WTC11 (cell line): ENCODE measurements at regions not wholly inside any gene's neighbourhood (a gene's known extent, or its start where the extent isn't known, plus 50 kb on each side); places are given as distances from the start of the nearest gene placed in this dataset.

ENCODE experiments used
- ATAC-seq: fragments of 200-7000 bp; cut with Tn5 transposase; 2 replicates; pipeline ENCODE4 v1.10.0; 2021; ENCODE audit warnings: mild to moderate bottlenecking, moderate library complexity
- CTCF ChIA-PET: fragments of 300-600 bp; sonication (Branson Sonifier 250); formaldehyde crosslinking; loops from one replicate; lab custom pipeline; 2021; ENCODE audit warnings: antibody characterized with exemption; lab: Charles Lee
- POLR2A ChIA-PET: fragments of 350-600 bp; sonication (Branson Sonifier 250); formaldehyde crosslinking; loops from one replicate; lab custom pipeline; 2021; ENCODE audit warnings: antibody characterized with exemption; lab: Charles Lee
- DNase-seq: peaks from one replicate; pipeline ENCODE4 v3.0.0; 2021; ENCODE audit warnings: low spot score
- H3K27ac Mint-ChIP-seq: 2 replicates; pipeline ENCODE4 v1.8.0; 2021; ENCODE audit warnings: mixed read lengths
- H3K27me3 Mint-ChIP-seq: 2 replicates; pipeline ENCODE4 v1.8.0; 2021; ENCODE audit warnings: low read depth, mild to moderate bottlenecking, moderate library complexity, mixed read lengths
- H3K36me3 Mint-ChIP-seq: 2 replicates; pipeline ENCODE4 v1.8.0; 2021; ENCODE audit warnings: mixed read lengths
- H3K4me1 Mint-ChIP-seq: 2 replicates; pipeline ENCODE4 v1.8.0; 2022; ENCODE audit warnings: mixed read lengths
- H3K4me3 Mint-ChIP-seq: 2 replicates; pipeline ENCODE4 v1.8.0; 2021; ENCODE audit warnings: mild to moderate bottlenecking, moderate library complexity, mixed read lengths
- H3K9me3 Mint-ChIP-seq: 2 replicates; pipeline ENCODE4 v1.8.0; 2021; ENCODE audit warnings: mixed read lengths
- CBFB ChIP-seq: sonication (generic); formaldehyde crosslinking; IDR thresholded peaks from 2 replicates; pipeline ENCODE4 v1.8.1; 2022; ENCODE audit warnings: mild to moderate bottlenecking, low read depth, missing genetic modification reagents
- ESRRA ChIP-seq: sonication (generic); formaldehyde crosslinking; IDR thresholded peaks from 2 replicates; pipeline ENCODE4 v1.8.1; 2022; ENCODE audit warnings: mild to moderate bottlenecking, missing genetic modification reagents, borderline replicate concordance
- GRHL2 ChIP-seq: fragments of 250-450 bp; sonication (Bioruptor Pico); IDR thresholded peaks from 2 replicates; pipeline ENCODE4 v1.8.0; 2022; ENCODE audit warnings: mild to moderate bottlenecking, moderate library complexity; ENCODE audit not compliant: insufficient replicate concordance, severe bottlenecking
- GTF2I ChIP-seq: fragments of 250-450 bp; sonication (Bioruptor Pico); conservative IDR thresholded peaks from 2 replicates; pipeline ENCODE4 v1.4.0; 2021; ENCODE audit warnings: mild to moderate bottlenecking
- RORB ChIP-seq: fragments of 250-450 bp; sonication (Bioruptor Pico); IDR thresholded peaks from 2 replicates; pipeline ENCODE4 v1.9.0; 2021; ENCODE audit warnings: mild to moderate bottlenecking
- ZNF396 ChIP-seq: fragments of 250-450 bp; sonication (Bioruptor Pico); IDR thresholded peaks from 2 replicates; pipeline ENCODE4 v1.8.0; 2021; ENCODE audit warnings: mild to moderate bottlenecking, moderate library complexity, borderline replicate concordance
- ZNF671 ChIP-seq: fragments of 250-450 bp; sonication (Bioruptor Pico); IDR thresholded peaks from 2 replicates; pipeline ENCODE4 v1.8.0; 2021; ENCODE audit warnings: mild to moderate bottlenecking
- TF ChIP-seq, protein P1 (sequence below): sonication (generic); formaldehyde crosslinking; IDR thresholded peaks from 2 replicates; pipeline ENCODE4 v1.8.1; 2022; ENCODE audit warnings: low read depth, missing genetic modification reagents, borderline replicate concordance
- TF ChIP-seq, protein P2 (sequence below): sonication (generic); formaldehyde crosslinking; IDR thresholded peaks from 2 replicates; pipeline ENCODE4 v1.8.0; 2023; ENCODE audit warnings: missing genetic modification reagents
- TF ChIP-seq, protein P3 (sequence below): fragments of 250-450 bp; sonication (Bioruptor Pico); IDR thresholded peaks from 2 replicates; pipeline ENCODE4 v1.8.0; 2021; ENCODE audit warnings: mild to moderate bottlenecking
- TF ChIP-seq, protein P4 (sequence below): sonication (generic); formaldehyde crosslinking; IDR thresholded peaks from 2 replicates; pipeline ENCODE4 v1.8.0; 2023; ENCODE audit warnings: mild to moderate bottlenecking, missing genetic modification reagents
- TF ChIP-seq, protein P5 (sequence below): sonication (generic); formaldehyde crosslinking; IDR thresholded peaks from 2 replicates; pipeline ENCODE4 v1.8.1; 2022; ENCODE audit warnings: mild to moderate bottlenecking, moderate library complexity, missing genetic modification reagents
- TF ChIP-seq, protein P6 (sequence below): sonication (generic); formaldehyde crosslinking; IDR thresholded peaks from 2 replicates; pipeline ENCODE4 v1.8.1; 2023; ENCODE audit warnings: mild to moderate bottlenecking, missing genetic modification reagents, borderline replicate concordance
- TF ChIP-seq, protein P7 (sequence below): sonication (generic); formaldehyde crosslinking; IDR thresholded peaks from 2 replicates; pipeline ENCODE4 v1.8.1; 2023; ENCODE audit warnings: mild to moderate bottlenecking, missing genetic modification reagents
- TF ChIP-seq, protein P8 (sequence below): sonication (generic); formaldehyde crosslinking; IDR thresholded peaks from 2 replicates; pipeline ENCODE4 v1.8.0; 2023; ENCODE audit warnings: missing genetic modification reagents, mild to moderate bottlenecking, borderline replicate concordance
- TF ChIP-seq, protein P9 (sequence below): sonication (generic); formaldehyde crosslinking; conservative IDR thresholded peaks from 2 replicates; pipeline ENCODE4 v1.8.1; 2023; ENCODE audit warnings: mild to moderate bottlenecking, low read depth, missing genetic modification reagents, moderate library complexity

DNA sequence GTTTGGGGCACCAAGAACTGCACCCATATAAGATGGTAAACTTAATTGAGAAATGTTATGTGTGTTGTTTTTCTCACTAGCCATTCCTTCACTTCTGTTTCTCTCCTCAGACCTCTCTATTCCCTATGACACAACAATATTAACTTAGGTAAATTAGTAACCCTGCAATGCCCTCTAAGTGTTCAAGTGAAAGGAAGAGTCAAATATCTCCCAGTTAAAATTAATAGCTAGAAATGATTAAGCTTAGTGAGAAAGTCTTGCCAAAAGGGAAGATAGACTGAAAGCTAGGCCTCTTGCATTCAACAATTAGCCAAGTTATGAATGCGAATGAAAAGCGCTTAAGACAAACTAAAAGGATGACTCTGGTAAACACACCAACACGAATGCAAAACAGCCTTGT lies 132.9 kb upstream of the KLF8 start (continued):
- TF ChIP-seq, protein P1, sequence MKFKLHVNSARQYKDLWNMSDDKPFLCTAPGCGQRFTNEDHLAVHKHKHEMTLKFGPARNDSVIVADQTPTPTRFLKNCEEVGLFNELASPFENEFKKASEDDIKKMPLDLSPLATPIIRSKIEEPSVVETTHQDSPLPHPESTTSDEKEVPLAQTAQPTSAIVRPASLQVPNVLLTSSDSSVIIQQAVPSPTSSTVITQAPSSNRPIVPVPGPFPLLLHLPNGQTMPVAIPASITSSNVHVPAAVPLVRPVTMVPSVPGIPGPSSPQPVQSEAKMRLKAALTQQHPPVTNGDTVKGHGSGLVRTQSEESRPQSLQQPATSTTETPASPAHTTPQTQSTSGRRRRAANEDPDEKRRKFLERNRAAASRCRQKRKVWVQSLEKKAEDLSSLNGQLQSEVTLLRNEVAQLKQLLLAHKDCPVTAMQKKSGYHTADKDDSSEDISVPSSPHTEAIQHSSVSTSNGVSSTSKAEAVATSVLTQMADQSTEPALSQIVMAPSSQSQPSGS (CRISPR knock-in tag): no peak
- TF ChIP-seq, protein P2, sequence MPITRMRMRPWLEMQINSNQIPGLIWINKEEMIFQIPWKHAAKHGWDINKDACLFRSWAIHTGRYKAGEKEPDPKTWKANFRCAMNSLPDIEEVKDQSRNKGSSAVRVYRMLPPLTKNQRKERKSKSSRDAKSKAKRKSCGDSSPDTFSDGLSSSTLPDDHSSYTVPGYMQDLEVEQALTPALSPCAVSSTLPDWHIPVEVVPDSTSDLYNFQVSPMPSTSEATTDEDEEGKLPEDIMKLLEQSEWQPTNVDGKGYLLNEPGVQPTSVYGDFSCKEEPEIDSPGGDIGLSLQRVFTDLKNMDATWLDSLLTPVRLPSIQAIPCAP (CRISPR knock-in tag): no peak
- TF ChIP-seq RORB (CRISPR knock-in tag) (no peak), ESRRA (CRISPR knock-in tag) (no peak), GRHL2 (CRISPR knock-in tag) (no peak), GTF2I (CRISPR knock-in tag) (no peak)
- TF ChIP-seq, protein P3, sequence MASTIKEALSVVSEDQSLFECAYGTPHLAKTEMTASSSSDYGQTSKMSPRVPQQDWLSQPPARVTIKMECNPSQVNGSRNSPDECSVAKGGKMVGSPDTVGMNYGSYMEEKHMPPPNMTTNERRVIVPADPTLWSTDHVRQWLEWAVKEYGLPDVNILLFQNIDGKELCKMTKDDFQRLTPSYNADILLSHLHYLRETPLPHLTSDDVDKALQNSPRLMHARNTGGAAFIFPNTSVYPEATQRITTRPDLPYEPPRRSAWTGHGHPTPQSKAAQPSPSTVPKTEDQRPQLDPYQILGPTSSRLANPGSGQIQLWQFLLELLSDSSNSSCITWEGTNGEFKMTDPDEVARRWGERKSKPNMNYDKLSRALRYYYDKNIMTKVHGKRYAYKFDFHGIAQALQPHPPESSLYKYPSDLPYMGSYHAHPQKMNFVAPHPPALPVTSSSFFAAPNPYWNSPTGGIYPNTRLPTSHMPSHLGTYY (CRISPR knock-in tag): no peak
- TF ChIP-seq, protein P4, sequence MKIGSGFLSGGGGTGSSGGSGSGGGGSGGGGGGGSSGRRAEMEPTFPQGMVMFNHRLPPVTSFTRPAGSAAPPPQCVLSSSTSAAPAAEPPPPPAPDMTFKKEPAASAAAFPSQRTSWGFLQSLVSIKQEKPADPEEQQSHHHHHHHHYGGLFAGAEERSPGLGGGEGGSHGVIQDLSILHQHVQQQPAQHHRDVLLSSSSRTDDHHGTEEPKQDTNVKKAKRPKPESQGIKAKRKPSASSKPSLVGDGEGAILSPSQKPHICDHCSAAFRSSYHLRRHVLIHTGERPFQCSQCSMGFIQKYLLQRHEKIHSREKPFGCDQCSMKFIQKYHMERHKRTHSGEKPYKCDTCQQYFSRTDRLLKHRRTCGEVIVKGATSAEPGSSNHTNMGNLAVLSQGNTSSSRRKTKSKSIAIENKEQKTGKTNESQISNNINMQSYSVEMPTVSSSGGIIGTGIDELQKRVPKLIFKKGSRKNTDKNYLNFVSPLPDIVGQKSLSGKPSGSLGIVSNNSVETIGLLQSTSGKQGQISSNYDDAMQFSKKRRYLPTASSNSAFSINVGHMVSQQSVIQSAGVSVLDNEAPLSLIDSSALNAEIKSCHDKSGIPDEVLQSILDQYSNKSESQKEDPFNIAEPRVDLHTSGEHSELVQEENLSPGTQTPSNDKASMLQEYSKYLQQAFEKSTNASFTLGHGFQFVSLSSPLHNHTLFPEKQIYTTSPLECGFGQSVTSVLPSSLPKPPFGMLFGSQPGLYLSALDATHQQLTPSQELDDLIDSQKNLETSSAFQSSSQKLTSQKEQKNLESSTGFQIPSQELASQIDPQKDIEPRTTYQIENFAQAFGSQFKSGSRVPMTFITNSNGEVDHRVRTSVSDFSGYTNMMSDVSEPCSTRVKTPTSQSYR: no peak
- TF ChIP-seq, protein P5, sequence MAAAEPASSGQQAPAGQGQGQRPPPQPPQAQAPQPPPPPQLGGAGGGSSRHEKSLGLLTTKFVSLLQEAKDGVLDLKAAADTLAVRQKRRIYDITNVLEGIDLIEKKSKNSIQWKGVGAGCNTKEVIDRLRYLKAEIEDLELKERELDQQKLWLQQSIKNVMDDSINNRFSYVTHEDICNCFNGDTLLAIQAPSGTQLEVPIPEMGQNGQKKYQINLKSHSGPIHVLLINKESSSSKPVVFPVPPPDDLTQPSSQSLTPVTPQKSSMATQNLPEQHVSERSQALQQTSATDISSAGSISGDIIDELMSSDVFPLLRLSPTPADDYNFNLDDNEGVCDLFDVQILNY (CRISPR knock-in tag): no peak

DNA sequence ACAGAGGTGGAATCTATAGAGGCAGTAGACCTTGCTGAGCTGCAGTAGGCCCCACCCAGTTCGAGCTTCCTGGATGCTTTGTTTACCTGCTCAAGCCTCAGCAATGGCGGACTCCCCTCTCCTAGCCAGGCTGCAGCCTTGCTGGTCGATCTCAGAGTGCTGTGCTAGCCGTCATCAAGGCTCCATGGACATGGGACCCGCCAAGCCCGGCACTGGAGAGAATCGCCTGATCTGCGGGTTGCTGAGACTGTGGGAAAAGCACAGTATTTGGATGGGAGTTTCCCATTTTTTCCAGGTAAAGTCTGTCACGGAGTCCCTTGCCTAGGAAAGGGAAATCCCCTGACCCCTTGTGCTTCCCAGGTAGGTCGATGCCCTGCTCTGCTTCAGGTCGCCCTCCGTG lies 124.8 kb upstream of the KLF8 start:
- H3K27ac Mint-ChIP-seq: no peak overlapping the region
- no peak for ATAC-seq
- no peaks in the 10 kb centered on the region for H3K36me3 Mint-ChIP-seq
- peaks cover 4% of the 10 kb centered on the region; the same call in 1 of the 2 replicates for H3K9me3 Mint-ChIP-seq
- H3K4me1 Mint-ChIP-seq: no peaks in the 10 kb centered on the region
- DNase-seq: no peak
- CTCF ChIA-PET: no interaction called here
- no peak overlapping the region for H3K4me3 Mint-ChIP-seq
- POLR2A ChIA-PET: no interaction called here
- H3K27me3 Mint-ChIP-seq: no peaks in the 10 kb centered on the region
- no peak for TF ChIP-seq CBFB (CRISPR knock-in tag)
- TF ChIP-seq, protein P6, sequence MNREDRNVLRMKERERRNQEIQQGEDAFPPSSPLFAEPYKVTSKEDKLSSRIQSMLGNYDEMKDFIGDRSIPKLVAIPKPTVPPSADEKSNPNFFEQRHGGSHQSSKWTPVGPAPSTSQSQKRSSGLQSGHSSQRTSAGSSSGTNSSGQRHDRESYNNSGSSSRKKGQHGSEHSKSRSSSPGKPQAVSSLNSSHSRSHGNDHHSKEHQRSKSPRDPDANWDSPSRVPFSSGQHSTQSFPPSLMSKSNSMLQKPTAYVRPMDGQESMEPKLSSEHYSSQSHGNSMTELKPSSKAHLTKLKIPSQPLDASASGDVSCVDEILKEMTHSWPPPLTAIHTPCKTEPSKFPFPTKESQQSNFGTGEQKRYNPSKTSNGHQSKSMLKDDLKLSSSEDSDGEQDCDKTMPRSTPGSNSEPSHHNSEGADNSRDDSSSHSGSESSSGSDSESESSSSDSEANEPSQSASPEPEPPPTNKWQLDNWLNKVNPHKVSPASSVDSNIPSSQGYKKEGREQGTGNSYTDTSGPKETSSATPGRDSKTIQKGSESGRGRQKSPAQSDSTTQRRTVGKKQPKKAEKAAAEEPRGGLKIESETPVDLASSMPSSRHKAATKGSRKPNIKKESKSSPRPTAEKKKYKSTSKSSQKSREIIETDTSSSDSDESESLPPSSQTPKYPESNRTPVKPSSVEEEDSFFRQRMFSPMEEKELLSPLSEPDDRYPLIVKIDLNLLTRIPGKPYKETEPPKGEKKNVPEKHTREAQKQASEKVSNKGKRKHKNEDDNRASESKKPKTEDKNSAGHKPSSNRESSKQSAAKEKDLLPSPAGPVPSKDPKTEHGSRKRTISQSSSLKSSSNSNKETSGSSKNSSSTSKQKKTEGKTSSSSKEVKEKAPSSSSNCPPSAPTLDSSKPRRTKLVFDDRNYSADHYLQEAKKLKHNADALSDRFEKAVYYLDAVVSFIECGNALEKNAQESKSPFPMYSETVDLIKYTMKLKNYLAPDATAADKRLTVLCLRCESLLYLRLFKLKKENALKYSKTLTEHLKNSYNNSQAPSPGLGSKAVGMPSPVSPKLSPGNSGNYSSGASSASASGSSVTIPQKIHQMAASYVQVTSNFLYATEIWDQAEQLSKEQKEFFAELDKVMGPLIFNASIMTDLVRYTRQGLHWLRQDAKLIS (CRISPR knock-in tag): no peak
- no peak for TF ChIP-seq ZNF396 (CRISPR knock-in tag)
- TF ChIP-seq, protein P7, sequence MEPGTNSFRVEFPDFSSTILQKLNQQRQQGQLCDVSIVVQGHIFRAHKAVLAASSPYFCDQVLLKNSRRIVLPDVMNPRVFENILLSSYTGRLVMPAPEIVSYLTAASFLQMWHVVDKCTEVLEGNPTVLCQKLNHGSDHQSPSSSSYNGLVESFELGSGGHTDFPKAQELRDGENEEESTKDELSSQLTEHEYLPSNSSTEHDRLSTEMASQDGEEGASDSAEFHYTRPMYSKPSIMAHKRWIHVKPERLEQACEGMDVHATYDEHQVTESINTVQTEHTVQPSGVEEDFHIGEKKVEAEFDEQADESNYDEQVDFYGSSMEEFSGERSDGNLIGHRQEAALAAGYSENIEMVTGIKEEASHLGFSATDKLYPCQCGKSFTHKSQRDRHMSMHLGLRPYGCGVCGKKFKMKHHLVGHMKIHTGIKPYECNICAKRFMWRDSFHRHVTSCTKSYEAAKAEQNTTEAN: no peak
- TF ChIP-seq, protein P8, sequence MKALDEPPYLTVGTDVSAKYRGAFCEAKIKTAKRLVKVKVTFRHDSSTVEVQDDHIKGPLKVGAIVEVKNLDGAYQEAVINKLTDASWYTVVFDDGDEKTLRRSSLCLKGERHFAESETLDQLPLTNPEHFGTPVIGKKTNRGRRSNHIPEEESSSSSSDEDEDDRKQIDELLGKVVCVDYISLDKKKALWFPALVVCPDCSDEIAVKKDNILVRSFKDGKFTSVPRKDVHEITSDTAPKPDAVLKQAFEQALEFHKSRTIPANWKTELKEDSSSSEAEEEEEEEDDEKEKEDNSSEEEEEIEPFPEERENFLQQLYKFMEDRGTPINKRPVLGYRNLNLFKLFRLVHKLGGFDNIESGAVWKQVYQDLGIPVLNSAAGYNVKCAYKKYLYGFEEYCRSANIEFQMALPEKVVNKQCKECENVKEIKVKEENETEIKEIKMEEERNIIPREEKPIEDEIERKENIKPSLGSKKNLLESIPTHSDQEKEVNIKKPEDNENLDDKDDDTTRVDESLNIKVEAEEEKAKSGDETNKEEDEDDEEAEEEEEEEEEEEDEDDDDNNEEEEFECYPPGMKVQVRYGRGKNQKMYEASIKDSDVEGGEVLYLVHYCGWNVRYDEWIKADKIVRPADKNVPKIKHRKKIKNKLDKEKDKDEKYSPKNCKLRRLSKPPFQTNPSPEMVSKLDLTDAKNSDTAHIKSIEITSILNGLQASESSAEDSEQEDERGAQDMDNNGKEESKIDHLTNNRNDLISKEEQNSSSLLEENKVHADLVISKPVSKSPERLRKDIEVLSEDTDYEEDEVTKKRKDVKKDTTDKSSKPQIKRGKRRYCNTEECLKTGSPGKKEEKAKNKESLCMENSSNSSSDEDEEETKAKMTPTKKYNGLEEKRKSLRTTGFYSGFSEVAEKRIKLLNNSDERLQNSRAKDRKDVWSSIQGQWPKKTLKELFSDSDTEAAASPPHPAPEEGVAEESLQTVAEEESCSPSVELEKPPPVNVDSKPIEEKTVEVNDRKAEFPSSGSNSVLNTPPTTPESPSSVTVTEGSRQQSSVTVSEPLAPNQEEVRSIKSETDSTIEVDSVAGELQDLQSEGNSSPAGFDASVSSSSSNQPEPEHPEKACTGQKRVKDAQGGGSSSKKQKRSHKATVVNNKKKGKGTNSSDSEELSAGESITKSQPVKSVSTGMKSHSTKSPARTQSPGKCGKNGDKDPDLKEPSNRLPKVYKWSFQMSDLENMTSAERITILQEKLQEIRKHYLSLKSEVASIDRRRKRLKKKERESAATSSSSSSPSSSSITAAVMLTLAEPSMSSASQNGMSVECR (CRISPR knock-in tag): no peak
- TF ChIP-seq, protein P9, sequence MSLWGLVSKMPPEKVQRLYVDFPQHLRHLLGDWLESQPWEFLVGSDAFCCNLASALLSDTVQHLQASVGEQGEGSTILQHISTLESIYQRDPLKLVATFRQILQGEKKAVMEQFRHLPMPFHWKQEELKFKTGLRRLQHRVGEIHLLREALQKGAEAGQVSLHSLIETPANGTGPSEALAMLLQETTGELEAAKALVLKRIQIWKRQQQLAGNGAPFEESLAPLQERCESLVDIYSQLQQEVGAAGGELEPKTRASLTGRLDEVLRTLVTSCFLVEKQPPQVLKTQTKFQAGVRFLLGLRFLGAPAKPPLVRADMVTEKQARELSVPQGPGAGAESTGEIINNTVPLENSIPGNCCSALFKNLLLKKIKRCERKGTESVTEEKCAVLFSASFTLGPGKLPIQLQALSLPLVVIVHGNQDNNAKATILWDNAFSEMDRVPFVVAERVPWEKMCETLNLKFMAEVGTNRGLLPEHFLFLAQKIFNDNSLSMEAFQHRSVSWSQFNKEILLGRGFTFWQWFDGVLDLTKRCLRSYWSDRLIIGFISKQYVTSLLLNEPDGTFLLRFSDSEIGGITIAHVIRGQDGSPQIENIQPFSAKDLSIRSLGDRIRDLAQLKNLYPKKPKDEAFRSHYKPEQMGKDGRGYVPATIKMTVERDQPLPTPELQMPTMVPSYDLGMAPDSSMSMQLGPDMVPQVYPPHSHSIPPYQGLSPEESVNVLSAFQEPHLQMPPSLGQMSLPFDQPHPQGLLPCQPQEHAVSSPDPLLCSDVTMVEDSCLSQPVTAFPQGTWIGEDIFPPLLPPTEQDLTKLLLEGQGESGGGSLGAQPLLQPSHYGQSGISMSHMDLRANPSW (CRISPR knock-in tag): no peak
- no peak for TF ChIP-seq ZNF671 (CRISPR knock-in tag)
